ENCODE measurements at regions not wholly inside any gene's neighbourhood (a gene's known extent, or its start where the extent isn't known, plus 50 kb on each side); places are given as distances from the start of the nearest gene placed in this dataset.

GRCh38 chr4:183788308-183788905, 116.7 kb upstream of the STOX2 start:
- Histone ChIP-seq H4K12ac (ENCODE audit: low read depth, low read length) (no peak overlapping the region), H3K79me2 (ENCODE audit: control insufficient read depth, insufficient read depth, low read length, poor library complexity) (no peaks in the 10 kb centered on the region), H2AFZ (ENCODE audit: insufficient read depth, low read length, poor library complexity) (no peak overlapping the region), H3K23ac (ENCODE audit: low read length) (no peak overlapping the region), H3K4me3 (ENCODE audit: low read depth, low read length) (no peak overlapping the region), H3K14ac (ENCODE audit: low read length) (no peak overlapping the region), H3K9ac (ENCODE audit: low read length) (no peak overlapping the region), H4K8ac (ENCODE audit: low read depth, low read length) (no peak overlapping the region), H3K79me1 (ENCODE audit: low read length) (no peaks in the 10 kb centered on the region), H3K4ac (ENCODE audit: low read depth, low read length) (no peak overlapping the region), H2BK5ac (ENCODE audit: low read depth, low read length, poor library complexity) (no peak overlapping the region), H2AK5ac (ENCODE audit: low read length) (no peak overlapping the region), H3K4me2 (ENCODE audit: low read length) (no peak overlapping the region), H3K27ac (ENCODE audit: low read depth, low read length) (no peak overlapping the region), H4K91ac (ENCODE audit: low read depth, low read length) (no peak overlapping the region), H3K18ac (ENCODE audit: low read length) (no peak overlapping the region), H2BK120ac (ENCODE audit: insufficient read depth, low read length, poor library complexity) (no peak overlapping the region), H2BK12ac (ENCODE audit: low read length) (no peak overlapping the region), H3K27me3 (ENCODE audit: insufficient read depth, low read length) (no peaks in the 10 kb centered on the region), H3K36me3 (ENCODE audit: control insufficient read depth in 1 of 2, insufficient read depth in 2 of 2, low read length in 2 of 2) (no peaks in the 10 kb centered on the region), H3K9me3 (ENCODE audit: insufficient read depth, low read depth, low read length) (peaks cover 5% of the 10 kb centered on the region), H3K4me1 (ENCODE audit: control insufficient read depth in 1 of 2, insufficient read depth in 2 of 2, low read length in 2 of 2) (no peaks in the 10 kb centered on the region)
- DNase-seq = no peak
- no CpG with 5 or more reads among the region's 3 CpGs for WGBS (ENCODE audit: extremely low coverage, insufficient coverage, insufficient read length)

- Histone ChIP-seq H3K9ac (ENCODE audit: low read length) (no peak overlapping the region), H4K91ac (ENCODE audit: low read depth, low read length) (no peak overlapping the region), H3K18ac (ENCODE audit: low read length) (no peak overlapping the region), H3K4me3 (ENCODE audit: low read depth, low read length) (no peak overlapping the region), H3K9me3 (ENCODE audit: insufficient read depth, low read depth, low read length) (peaks cover 5% of the 10 kb centered on the region), H2AFZ (ENCODE audit: insufficient read depth, low read length, poor library complexity) (no peak overlapping the region), H3K4me2 (ENCODE audit: low read length) (no peak overlapping the region), H4K8ac (ENCODE audit: low read depth, low read length) (no peak overlapping the region), H2BK120ac (ENCODE audit: insufficient read depth, low read length, poor library complexity) (no peak overlapping the region), H2AK5ac (ENCODE audit: low read length) (no peak overlapping the region), H4K12ac (ENCODE audit: low read depth, low read length) (no peak overlapping the region), H2BK12ac (ENCODE audit: low read length) (no peak overlapping the region), H3K79me1 (ENCODE audit: low read length) (no peaks in the 10 kb centered on the region), H2BK5ac (ENCODE audit: low read depth, low read length, poor library complexity) (no peak overlapping the region), H3K14ac (ENCODE audit: low read length) (no peak overlapping the region), H3K4me1 (ENCODE audit: control insufficient read depth in 1 of 2, insufficient read depth in 2 of 2, low read length in 2 of 2) (no peaks in the 10 kb centered on the region), H3K4ac (ENCODE audit: low read depth, low read length) (no peak overlapping the region), H3K27ac (ENCODE audit: low read depth, low read length) (no peak overlapping the region), H3K23ac (ENCODE audit: low read length) (no peak overlapping the region), H3K79me2 (ENCODE audit: control insufficient read depth, insufficient read depth, low read length, poor library complexity) (no peaks in the 10 kb centered on the region), H3K27me3 (ENCODE audit: insufficient read depth, low read length) (no peaks in the 10 kb centered on the region), H3K36me3 (ENCODE audit: control insufficient read depth in 1 of 2, insufficient read depth in 2 of 2, low read length in 2 of 2) (no peaks in the 10 kb centered on the region)
- no CpG with 5 or more reads among the region's 3 CpGs for WGBS (ENCODE audit: extremely low coverage, insufficient coverage, insufficient read length)
- no peak for DNase-seq
Measured at GRCh38 chr4:183789657-183790056, 115.5 kb upstream of the STOX2 start.

DNA sequence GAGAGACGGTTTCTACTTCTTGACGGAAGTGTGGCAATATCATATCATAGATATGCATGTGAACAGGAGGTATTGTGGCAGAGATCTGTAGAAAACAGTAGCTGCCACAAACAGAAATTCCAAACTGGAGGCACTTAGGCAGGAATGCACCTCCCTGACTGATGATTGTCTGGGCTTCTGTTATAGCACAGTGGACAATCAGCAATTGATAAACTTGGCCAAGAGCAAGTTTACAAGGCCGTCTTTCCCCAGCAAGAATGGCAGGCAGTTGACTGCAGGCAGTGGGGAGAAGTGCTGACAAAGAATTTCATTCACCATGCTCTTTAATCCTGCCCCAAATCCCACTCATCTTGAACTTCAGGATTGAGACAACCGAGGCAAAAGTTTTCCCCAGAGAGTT, 114.4 kb upstream of the STOX2 start:
- no peaks in the 10 kb centered on the region for H3K36me3 ChIP-seq (ENCODE audit: control insufficient read depth in 1 of 2, insufficient read depth in 2 of 2, low read length in 2 of 2)
- no peak overlapping the region for H2BK5ac ChIP-seq (ENCODE audit: low read depth, low read length, poor library complexity)
- no peak overlapping the region for H2AFZ ChIP-seq (ENCODE audit: insufficient read depth, low read length, poor library complexity)
- no peaks in the 10 kb centered on the region for H3K79me1 ChIP-seq (ENCODE audit: low read length)
- no peak overlapping the region for H3K14ac ChIP-seq (ENCODE audit: low read length)
- H2AK5ac ChIP-seq (ENCODE audit: low read length) = no peak overlapping the region
- H3K18ac ChIP-seq (ENCODE audit: low read length) = no peak overlapping the region
- no peak overlapping the region for H3K4me3 ChIP-seq (ENCODE audit: low read depth, low read length)
- no peaks in the 10 kb centered on the region for H3K79me2 ChIP-seq (ENCODE audit: control insufficient read depth, insufficient read depth, low read length, poor library complexity)
- H4K91ac ChIP-seq (ENCODE audit: low read depth, low read length) = no peak overlapping the region
- H3K9ac ChIP-seq (ENCODE audit: low read length) = no peak overlapping the region
- H3K23ac ChIP-seq (ENCODE audit: low read length) = no peak overlapping the region
- no peak overlapping the region for H3K4ac ChIP-seq (ENCODE audit: low read depth, low read length)
- peaks cover 5% of the 10 kb centered on the region for H3K9me3 ChIP-seq (ENCODE audit: insufficient read depth, low read depth, low read length)
- H3K27ac ChIP-seq (ENCODE audit: low read depth, low read length) = no peak overlapping the region
- H3K27me3 ChIP-seq (ENCODE audit: insufficient read depth, low read length) = no peaks in the 10 kb centered on the region
- H2BK120ac ChIP-seq (ENCODE audit: insufficient read depth, low read length, poor library complexity) = no peak overlapping the region
- no peak for DNase-seq
- H4K12ac ChIP-seq (ENCODE audit: low read depth, low read length) = no peak overlapping the region
- WGBS (ENCODE audit: extremely low coverage, insufficient coverage, insufficient read length) = no CpG with 5 or more reads among the region's 4 CpGs
- no peak overlapping the region for H4K8ac ChIP-seq (ENCODE audit: low read depth, low read length)
- H3K4me1 ChIP-seq (ENCODE audit: control insufficient read depth in 1 of 2, insufficient read depth in 2 of 2, low read length in 2 of 2) = no peaks in the 10 kb centered on the region
- no peak overlapping the region for H2BK12ac ChIP-seq (ENCODE audit: low read length)
- H3K4me2 ChIP-seq (ENCODE audit: low read length) = no peak overlapping the region

DNA sequence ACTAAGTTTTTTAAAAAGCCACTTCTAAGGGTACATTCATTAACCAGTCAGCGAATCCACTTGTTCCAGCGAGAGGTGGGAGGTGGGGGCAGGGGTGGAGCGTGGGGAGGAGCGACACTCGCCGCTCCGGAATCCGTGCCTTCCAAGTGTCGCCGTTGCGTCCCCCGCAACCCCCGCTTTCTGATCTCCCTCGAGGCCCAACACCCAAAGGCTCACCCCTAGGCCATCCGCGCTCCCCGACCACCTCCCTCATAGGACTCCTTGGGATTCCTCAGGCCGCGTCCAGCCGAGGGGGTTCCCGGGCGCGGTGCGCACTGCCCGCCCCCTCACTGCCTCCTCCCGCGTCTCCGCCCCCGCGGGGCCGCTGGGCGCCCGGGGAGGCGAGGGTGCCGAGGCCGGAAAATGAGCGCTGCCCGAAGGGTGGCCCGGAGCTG, 108.1 kb upstream of the STOX2 start:
- no peak overlapping the region for H3K9ac ChIP-seq (ENCODE audit: low read length)
- no peak overlapping the region for H3K14ac ChIP-seq (ENCODE audit: low read length)
- peaks cover 7% of the 10 kb centered on the region for H3K27me3 ChIP-seq (ENCODE audit: insufficient read depth, low read length)
- no peaks in the 10 kb centered on the region for H3K36me3 ChIP-seq (ENCODE audit: control insufficient read depth in 1 of 2, insufficient read depth in 2 of 2, low read length in 2 of 2)
- no CpG with 5 or more reads among the region's 39 CpGs for WGBS (ENCODE audit: extremely low coverage, insufficient coverage, insufficient read length)
- no peak overlapping the region for H3K27ac ChIP-seq (ENCODE audit: low read depth, low read length)
- H3K18ac ChIP-seq (ENCODE audit: low read length) = peak overlapping the region; percentile 46
- no peak overlapping the region for H4K12ac ChIP-seq (ENCODE audit: low read depth, low read length)
- peak overlapping the region; percentile 98 for H3K4me2 ChIP-seq (ENCODE audit: low read length)
- H4K8ac ChIP-seq (ENCODE audit: low read depth, low read length) = peak overlapping the region; percentile 40
- no peak overlapping the region for H2BK12ac ChIP-seq (ENCODE audit: low read length)
- H3K79me1 ChIP-seq (ENCODE audit: low read length) = peaks cover 1% of the 10 kb centered on the region
- H3K79me2 ChIP-seq (ENCODE audit: control insufficient read depth, insufficient read depth, low read length, poor library complexity) = no peaks in the 10 kb centered on the region
- no peak overlapping the region for H2BK120ac ChIP-seq (ENCODE audit: insufficient read depth, low read length, poor library complexity)
- peak overlapping the region; percentile 75 for H3K4me3 ChIP-seq (ENCODE audit: low read depth, low read length)
- H3K4ac ChIP-seq (ENCODE audit: low read depth, low read length) = no peak overlapping the region
- H4K91ac ChIP-seq (ENCODE audit: low read depth, low read length) = no peak overlapping the region
- H3K4me1 ChIP-seq (ENCODE audit: control insufficient read depth in 1 of 2, insufficient read depth in 2 of 2, low read length in 2 of 2) = peaks cover 0 to 16% of the 10 kb centered on the region in 2 experiments
- H3K23ac ChIP-seq (ENCODE audit: low read length) = no peak overlapping the region
- DNase-seq = peak; percentile 2 to 49
- H2AK5ac ChIP-seq (ENCODE audit: low read length) = no peak overlapping the region
- peaks cover 2% of the 10 kb centered on the region for H3K9me3 ChIP-seq (ENCODE audit: insufficient read depth, low read depth, low read length)
- H2AFZ ChIP-seq (ENCODE audit: insufficient read depth, low read length, poor library complexity) = peak overlapping the region; percentile 32
- H2BK5ac ChIP-seq (ENCODE audit: low read depth, low read length, poor library complexity) = no peak overlapping the region

Data from trophoblast cell (in vitro differentiated cells and primary cell).